Gastroesophageal sphincter (tissue), 4 donors: ENCODE measurements at regions not wholly inside any gene's neighbourhood (a gene's known extent, or its start where the extent isn't known, plus 50 kb on each side); places are given as distances from the start of the nearest gene placed in this dataset.
A peak's percentile ranks its signal among the peaks of the same experiment; 100 is the strongest.

Experiments
- ATAC-seq: fragments of 150-250 bp; one replicate; pipeline ENCODE4 v1.9.1; 2016; ENCODE audit warnings: mild to moderate bottlenecking, moderate library complexity
- H3K27ac ChIP-seq, 4 donors: fragments of 200-600 bp; sonication (generic) in 3 of 4; 1 replicate in 3 of 4; 2 replicates in 1 of 4; pipeline ENCODE4 v1.5.1; 2016 to 2019
- H3K27me3 ChIP-seq: fragments of 200-600 bp; sonication (generic); one replicate; pipeline ENCODE4 v1.5.1; 2019
- H3K36me3 ChIP-seq, 2 donors: fragments of 200-600 bp; sonication (generic); one replicate each; pipeline ENCODE4 v1.5.1; 2019; ENCODE audit warnings: control low read depth in 1 of 2
- H3K4me1 ChIP-seq, 3 donors: fragments of 200-600 bp; sonication (generic); 1 replicate in 2 of 3; 2 replicates in 1 of 3; pipeline ENCODE4 v1.5.1; 2016 to 2019; ENCODE audit warnings: control low read depth in 2 of 3
- H3K4me3 ChIP-seq, 2 donors: fragments of 200-600 bp; sonication (generic); one replicate each; pipeline ENCODE4 v1.5.1; 2019; ENCODE audit warnings: mild to moderate bottlenecking in 1 of 2, moderate library complexity in 1 of 2
- H3K9me3 ChIP-seq, 3 donors: fragments of 200-600 bp; sonication (generic); one replicate each; pipeline ENCODE4 v1.5.1; 2017 to 2019; ENCODE audit warnings: control low read depth in 2 of 3
- CTCF ChIP-seq, 4 experiments: fragments of 200-600 bp in 2 of 4; fragments of 450-650 bp in 2 of 4; sonication (generic) in 1 of 4; IDR thresholded peaks; one replicate each; pipeline ENCODE4 v1.5.1; 2017 to 2019; ENCODE audit warnings: antibody characterized with exemption in 4 of 4, mild to moderate bottlenecking in 2 of 4, moderate library complexity in 2 of 4
- EP300 ChIP-seq: sonication (generic); formaldehyde crosslinking; IDR thresholded peaks from one replicate; pipeline ENCODE4 v1.6.1; 2017; ENCODE audit warnings: antibody characterized with exemption, mild to moderate bottlenecking
- POLR2A ChIP-seq, 2 donors: fragments of 450-650 bp; IDR thresholded peaks; one replicate each; pipeline ENCODE4 v1.6.1; 2017; ENCODE audit warnings: antibody characterized with exemption in 2 of 2, mild to moderate bottlenecking in 2 of 2, moderate library complexity in 1 of 2
- POLR2AphosphoS5 ChIP-seq: sonication (generic); formaldehyde crosslinking; IDR thresholded peaks from one replicate; pipeline ENCODE4 v1.6.1; 2017; ENCODE audit warnings: antibody characterized with exemption
- WGBS, 2 donors: methylation state at CpG; one replicate each; pipeline ENCODE4 v1.1.5; 2018; ENCODE audit warnings: low coverage in 1 of 2; 5-methylcytosine and 5-hydroxymethylcytosine counted together

DNA sequence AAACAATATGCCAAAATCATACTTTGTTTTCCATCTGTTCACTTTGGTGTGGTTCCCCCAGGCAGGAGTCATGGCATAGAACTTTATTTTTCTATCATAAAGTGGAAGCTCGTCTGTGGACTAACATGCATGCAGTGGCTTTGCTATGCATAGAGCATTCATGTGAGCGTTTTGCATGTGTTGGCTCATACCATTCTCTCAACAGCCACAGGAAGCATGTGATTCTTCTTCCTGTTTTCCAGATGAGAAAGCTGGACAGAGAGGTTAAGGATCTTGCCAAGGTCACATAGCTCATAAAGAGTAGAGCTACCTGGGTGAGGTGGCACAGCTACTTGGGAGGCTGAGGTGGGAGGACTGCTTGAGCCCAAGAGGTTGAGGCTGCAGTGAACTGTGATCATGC is 123.4 kb upstream of the HDGFL1 start:
- WGBS, 2 donors = 100% methylated on average over 2 of the region's 2 CpGs; no CpG with 5 or more reads in 1 of the 2 donors
- H3K9me3 ChIP-seq = no peaks in the 10 kb centered on the region
- no peak for ATAC-seq

DNA sequence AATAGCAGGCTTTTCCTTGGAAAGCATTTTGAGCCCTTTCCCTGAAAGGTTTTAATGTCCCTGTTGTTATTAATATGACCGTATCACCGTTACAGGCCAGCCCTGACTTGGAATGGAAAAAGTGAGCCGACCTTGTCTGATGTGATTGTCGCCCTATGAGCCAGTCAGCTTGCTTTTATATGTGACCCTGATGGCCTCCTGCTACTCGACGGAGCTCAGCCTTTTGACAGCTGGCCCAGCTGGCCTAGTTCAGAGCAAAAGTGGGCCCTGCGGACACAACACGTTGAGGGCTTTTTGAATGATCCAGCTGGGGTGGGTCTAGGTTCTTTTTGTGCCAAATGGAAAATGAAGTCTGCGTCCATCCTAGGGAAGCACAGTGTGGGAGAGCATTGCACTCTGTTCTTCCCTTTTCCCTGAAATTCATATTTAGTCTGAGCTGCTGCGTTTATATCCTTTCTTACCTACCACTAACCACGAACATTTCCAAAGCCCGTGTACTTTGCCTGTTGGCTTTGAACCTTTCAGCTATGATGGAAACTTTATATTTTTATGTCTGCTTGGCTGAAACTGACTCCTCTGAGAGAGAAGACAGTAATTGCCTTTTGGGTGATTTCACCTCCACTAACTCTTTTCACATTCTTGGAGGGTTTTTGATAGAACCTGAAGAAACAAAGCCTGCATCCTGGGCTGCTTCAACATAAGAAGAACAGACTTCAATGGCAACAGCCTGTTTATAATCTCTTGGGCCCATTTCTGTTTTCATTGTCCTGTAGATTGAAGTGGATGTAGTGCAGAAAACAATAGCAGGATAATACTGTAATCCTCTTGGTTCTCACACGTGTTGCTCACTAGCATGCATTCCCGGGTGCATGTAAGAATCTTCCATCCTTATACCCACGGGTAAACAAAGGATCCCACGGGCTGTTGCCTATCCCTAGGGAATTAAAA is 121.8 kb upstream of the HDGFL1 start:
- 55 to 70% methylated on average over 12 to 14 of the region's 16 CpGs for WGBS, 2 donors
- H3K4me3 ChIP-seq = no peak overlapping the region
- H3K36me3 ChIP-seq = no peaks in the 10 kb centered on the region
- no peaks in the 10 kb centered on the region for H3K9me3 ChIP-seq
- TF ChIP-seq POLR2A (IDR thresholded peaks at IDR 0.05) = no peak
- TF ChIP-seq POLR2AphosphoS5 = no peak
- TF ChIP-seq EP300 = no peak
- TF ChIP-seq CTCF (IDR thresholded peaks at IDR 0.05) = no peak
- H3K4me1 ChIP-seq = peaks cover 0 to 21% (median 0%) of the 10 kb centered on the region in 3 donors
- ATAC-seq = no peak
- no peaks in the 10 kb centered on the region for H3K27me3 ChIP-seq
- H3K27ac ChIP-seq = peak overlapping the region in 1 of 4 donors; percentile 20

More for the DNA sequence above, 123.4 kb upstream of the HDGFL1 start:
- no peak for TF ChIP-seq CTCF (IDR thresholded peaks at IDR 0.05)
- no peak for TF ChIP-seq POLR2AphosphoS5
- TF ChIP-seq POLR2A (IDR thresholded peaks at IDR 0.05) = no peak
- no peak for TF ChIP-seq EP300
- Histone ChIP-seq H3K36me3 (no peaks in the 10 kb centered on the region), H3K27ac (no peak overlapping the region), H3K27me3 (no peaks in the 10 kb centered on the region), H3K4me1 (peaks cover 0 to 21% (median 0%) of the 10 kb centered on the region in 3 donors), H3K4me3 (no peak overlapping the region)

GRCh38 chr6:22448291-22448711 is 121.1 kb upstream of the HDGFL1 start:
- Histone ChIP-seq H3K27me3 (no peaks in the 10 kb centered on the region), H3K4me1 (peaks cover 0 to 21% (median 0%) of the 10 kb centered on the region in 3 donors), H3K9me3 (no peaks in the 10 kb centered on the region), H3K36me3 (no peaks in the 10 kb centered on the region), H3K4me3 (no peak overlapping the region), H3K27ac (no peak overlapping the region)
- whole genome bisulfite sequencing, 2 donors = 52 to 60% methylated on average over 4 to 5 of the region's 6 CpGs
- ATAC-seq = no peak
- no peak for TF ChIP-seq POLR2A (IDR thresholded peaks at IDR 0.05)
- TF ChIP-seq EP300 = no peak
- no peak for TF ChIP-seq POLR2AphosphoS5
- no peak for TF ChIP-seq CTCF (IDR thresholded peaks at IDR 0.05)

DNA sequence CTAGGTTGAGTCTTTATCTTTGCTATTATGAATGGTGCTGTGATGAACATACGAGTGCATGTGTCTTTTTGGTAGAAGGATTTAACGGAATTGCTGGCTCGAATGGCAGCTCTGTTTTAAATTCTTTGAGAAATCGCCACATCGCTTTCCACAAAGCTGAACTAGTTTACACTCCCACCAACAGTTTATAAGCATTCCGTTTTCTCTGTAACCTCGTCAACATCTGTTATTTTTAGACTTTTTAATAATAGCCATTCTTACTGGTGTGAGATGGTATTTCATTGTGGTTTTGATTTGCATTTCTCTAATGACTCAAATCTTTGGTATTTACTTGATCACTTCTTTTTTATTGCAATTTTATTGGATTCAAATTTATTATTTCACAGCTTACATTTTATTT is 117.4 kb upstream of the HDGFL1 start:
- Histone ChIP-seq H3K36me3 (no peaks in the 10 kb centered on the region), H3K9me3 (no peaks in the 10 kb centered on the region), H3K27me3 (no peaks in the 10 kb centered on the region), H3K27ac (no peak overlapping the region), H3K4me3 (no peak overlapping the region), H3K4me1 (peaks cover 0 to 10% (median 0%) of the 10 kb centered on the region in 3 donors)
- no peak for ATAC-seq
- 91 to 94% methylated on average over 7 of the region's 7 CpGs for WGBS, 2 donors
- TF ChIP-seq EP300 = no peak
- TF ChIP-seq POLR2AphosphoS5 = no peak
- no peak for TF ChIP-seq CTCF (IDR thresholded peaks at IDR 0.05)
- TF ChIP-seq POLR2A (IDR thresholded peaks at IDR 0.05) = no peak

DNA sequence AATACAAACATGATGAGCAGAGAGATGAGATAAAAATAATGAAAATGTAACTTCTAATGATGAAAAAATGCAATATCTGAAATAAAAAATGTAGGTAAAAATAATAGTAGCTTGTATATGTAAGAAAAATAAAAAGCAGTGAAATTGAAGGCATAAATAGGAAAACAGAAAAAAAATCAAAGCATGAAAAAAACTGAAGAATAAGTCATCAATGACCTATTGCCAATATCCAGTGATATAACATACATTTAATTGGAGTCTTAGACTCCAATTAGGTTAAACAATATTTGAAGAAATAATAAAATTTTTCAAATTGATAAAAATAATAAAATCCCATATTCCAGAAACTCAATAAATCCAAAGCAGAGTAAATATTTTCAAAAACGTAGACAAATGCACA is 114.0 kb upstream of the HDGFL1 start:
- no peak for ATAC-seq
- Histone ChIP-seq H3K4me1 (no peaks in the 10 kb centered on the region), H3K27ac (no peak overlapping the region), H3K36me3 (no peaks in the 10 kb centered on the region), H3K27me3 (no peaks in the 10 kb centered on the region), H3K9me3 (no peaks in the 10 kb centered on the region), H3K4me3 (no peak overlapping the region)
- 91 to 100% methylated on average over 1 of the region's 1 CpG for WGBS, 2 donors
- no peak for TF ChIP-seq EP300
- no peak for TF ChIP-seq POLR2A (IDR thresholded peaks at IDR 0.05)
- TF ChIP-seq CTCF (IDR thresholded peaks at IDR 0.05) = no peak
- TF ChIP-seq POLR2AphosphoS5 = no peak
